Neural cell (in vitro differentiated cells): ENCODE measurements at regions not wholly inside any gene's neighbourhood (a gene's known extent, or its start where the extent isn't known, plus 50 kb on each side); places are given as distances from the start of the nearest gene placed in this dataset.

ENCODE experiments used
- CTCF ChIP-seq: fragments of 450-650 bp; IDR thresholded peaks from 2 replicates; pipeline ENCODE4 v1.5.1; 2014; ENCODE audit warnings: antibody characterized with exemption, mild to moderate bottlenecking, moderate library complexity; ENCODE audit not compliant: poor library complexity, severe bottlenecking
- SMC3 ChIP-seq: fragments of 450-650 bp; conservative IDR thresholded peaks from 2 replicates; pipeline ENCODE4 v1.6.1; 2014; ENCODE audit warnings: antibody characterized with exemption, mild to moderate bottlenecking, moderate library complexity; ENCODE audit not compliant: poor library complexity

GRCh38 chr22:48314073-48314472 is 1513.6 kb downstream of the BRD1 start:
- TF ChIP-seq SMC3 (no peak), CTCF (no peak)
